NT2/D1 (cell line): ENCODE measurements at regions not wholly inside any gene's neighbourhood (a gene's known extent, or its start where the extent isn't known, plus 50 kb on each side); places are given as distances from the start of the nearest gene placed in this dataset.

Experiments used
- SUZ12 ChIP-seq: IDR thresholded peaks from 2 replicates; pipeline ENCODE4 v1.6.1; 2011; ENCODE audit not compliant: insufficient read length, insufficient read depth; ENCODE audit errors: extremely low read depth
- YY1 ChIP-seq: IDR thresholded peaks from 2 replicates; pipeline ENCODE4 v1.6.1; 2011; ENCODE audit not compliant: insufficient read length, insufficient read depth
- ZNF274 ChIP-seq: IDR thresholded peaks from 2 replicates; pipeline ENCODE4 v1.6.1; 2011; ENCODE audit warnings: mild to moderate bottlenecking, low read depth, low read length

DNA sequence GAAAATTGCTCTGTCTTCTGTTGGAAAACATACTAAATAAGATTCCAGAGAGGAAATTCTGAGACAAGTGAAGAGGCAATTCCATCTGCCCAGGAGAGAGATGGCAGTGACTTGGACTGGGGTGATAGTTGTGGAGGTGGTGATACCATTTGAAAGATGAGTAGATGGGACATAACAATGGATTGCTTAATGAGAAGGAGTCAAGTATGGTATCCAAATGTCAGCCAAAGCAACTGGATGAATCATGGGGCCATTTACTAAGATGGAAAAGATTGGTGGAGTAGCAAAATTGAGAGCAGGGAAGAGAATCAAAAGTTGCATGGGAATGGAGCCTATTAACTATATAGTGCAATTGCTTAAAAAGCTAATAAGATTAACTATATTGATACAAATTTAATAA is 222.1 kb downstream of the ETAA1 start:
- TF ChIP-seq SUZ12, result no peak
- TF ChIP-seq ZNF274, result no peak
- TF ChIP-seq YY1, result no peak
